Cardiac muscle cell (in vitro differentiated cells and primary cell): ENCODE measurements at regions not wholly inside any gene's neighbourhood (a gene's known extent, or its start where the extent isn't known, plus 50 kb on each side); places are given as distances from the start of the nearest gene placed in this dataset.

ENCODE experiments used
- DNase-seq, 2 donors: peaks; one replicate each; pipeline versions ENCODE4 v3.0.0 to v3.0.0-alpha.2; 2010 to 2017; ENCODE audit warnings: low read depth in 1 of 2, low spot score in 1 of 2
- H3K27ac ChIP-seq: fragments of 200-600 bp; sonication (generic); 2 replicates; pipeline ENCODE4 v1.5.1; 2016
- H3K27me3 ChIP-seq: fragments of 200-600 bp; sonication (generic); 2 replicates; pipeline ENCODE4 v1.6.0; 2016; ENCODE audit warnings: control low read depth
- H3K36me3 ChIP-seq: fragments of 200-600 bp; sonication (generic); 2 replicates; pipeline ENCODE4 v1.5.1; 2016; ENCODE audit warnings: control low read depth
- H3K4me1 ChIP-seq: fragments of 200-600 bp; sonication (generic); 2 replicates; pipeline ENCODE4 v1.8.1; 2017; ENCODE audit warnings: low read depth, mild to moderate bottlenecking, mixed run types
- H3K4me3 ChIP-seq: fragments of 200-600 bp; sonication (generic); 2 replicates; pipeline ENCODE4 v1.5.1; 2016; ENCODE audit warnings: mild to moderate bottlenecking
- H3K9me3 ChIP-seq: fragments of 200-600 bp; sonication (generic); 2 replicates; pipeline ENCODE4 v1.5.1; 2017; ENCODE audit warnings: low read depth, mild to moderate bottlenecking, control low read depth
- TF ChIP-seq, protein P1 (sequence below): IDR thresholded peaks from 2 replicates; pipeline ENCODE4 v1.5.1; 2012; ENCODE audit warnings: low read depth, mild to moderate bottlenecking, low read length

- H3K4me3 ChIP-seq: no peak overlapping the region
- H3K4me1 ChIP-seq: no peaks in the 10 kb centered on the region
- peak in 1 of 2 donors; percentile 84 for DNase-seq
- H3K27ac ChIP-seq: no peak overlapping the region
- H3K27me3 ChIP-seq: no peaks in the 10 kb centered on the region
- TF ChIP-seq, protein P1, sequence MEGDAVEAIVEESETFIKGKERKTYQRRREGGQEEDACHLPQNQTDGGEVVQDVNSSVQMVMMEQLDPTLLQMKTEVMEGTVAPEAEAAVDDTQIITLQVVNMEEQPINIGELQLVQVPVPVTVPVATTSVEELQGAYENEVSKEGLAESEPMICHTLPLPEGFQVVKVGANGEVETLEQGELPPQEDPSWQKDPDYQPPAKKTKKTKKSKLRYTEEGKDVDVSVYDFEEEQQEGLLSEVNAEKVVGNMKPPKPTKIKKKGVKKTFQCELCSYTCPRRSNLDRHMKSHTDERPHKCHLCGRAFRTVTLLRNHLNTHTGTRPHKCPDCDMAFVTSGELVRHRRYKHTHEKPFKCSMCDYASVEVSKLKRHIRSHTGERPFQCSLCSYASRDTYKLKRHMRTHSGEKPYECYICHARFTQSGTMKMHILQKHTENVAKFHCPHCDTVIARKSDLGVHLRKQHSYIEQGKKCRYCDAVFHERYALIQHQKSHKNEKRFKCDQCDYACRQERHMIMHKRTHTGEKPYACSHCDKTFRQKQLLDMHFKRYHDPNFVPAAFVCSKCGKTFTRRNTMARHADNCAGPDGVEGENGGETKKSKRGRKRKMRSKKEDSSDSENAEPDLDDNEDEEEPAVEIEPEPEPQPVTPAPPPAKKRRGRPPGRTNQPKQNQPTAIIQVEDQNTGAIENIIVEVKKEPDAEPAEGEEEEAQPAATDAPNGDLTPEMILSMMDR: no peak
- no peaks in the 10 kb centered on the region for H3K36me3 ChIP-seq
- no peaks in the 10 kb centered on the region for H3K9me3 ChIP-seq
Observed at GRCh38 chr17:71188811-71189492, 931.9 kb upstream of the SOX9 start.

GRCh38 chr17:71189493-71189831 is 931.4 kb upstream of the SOX9 start:
- DNase-seq: no peak
- H3K36me3 ChIP-seq: no peaks in the 10 kb centered on the region
- TF ChIP-seq, protein P1: no peak
- H3K27ac ChIP-seq: no peak overlapping the region
- H3K4me3 ChIP-seq: no peak overlapping the region
- no peaks in the 10 kb centered on the region for H3K4me1 ChIP-seq
- H3K9me3 ChIP-seq: no peaks in the 10 kb centered on the region
- no peaks in the 10 kb centered on the region for H3K27me3 ChIP-seq

- Histone ChIP-seq H3K4me1 (no peaks in the 10 kb centered on the region), H3K27ac (no peak overlapping the region), H3K36me3 (no peaks in the 10 kb centered on the region), H3K27me3 (no peaks in the 10 kb centered on the region), H3K4me3 (no peak overlapping the region), H3K9me3 (no peaks in the 10 kb centered on the region)
- TF ChIP-seq, protein P1: no peak
- DNase-seq: no peak
Observed at GRCh38 chr17:71192039-71192555, 928.7 kb upstream of the SOX9 start.

DNA sequence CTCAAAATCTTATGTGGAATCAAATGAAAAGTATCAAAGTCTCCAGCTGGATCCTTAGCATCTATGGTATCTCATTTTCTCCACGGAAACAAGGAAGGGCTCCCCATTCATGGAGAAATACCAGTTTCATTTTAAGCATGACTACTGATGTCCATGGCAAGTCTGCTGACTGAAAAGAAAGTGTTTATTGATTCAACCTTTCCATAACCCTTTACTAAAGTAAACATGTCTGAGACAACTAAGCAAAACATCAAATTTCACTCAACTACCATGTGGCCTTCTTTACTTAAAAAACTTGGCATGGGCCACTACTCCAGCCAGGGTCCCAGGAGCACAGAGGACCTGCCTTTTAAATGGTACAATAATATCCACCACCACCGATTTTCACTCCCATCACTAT is 928.0 kb upstream of the SOX9 start:
- TF ChIP-seq, protein P1: no peak
- no peak for DNase-seq
- H3K4me3 ChIP-seq: no peak overlapping the region
- no peaks in the 10 kb centered on the region for H3K9me3 ChIP-seq
- H3K27ac ChIP-seq: no peak overlapping the region
- H3K27me3 ChIP-seq: no peaks in the 10 kb centered on the region
- no peaks in the 10 kb centered on the region for H3K4me1 ChIP-seq
- H3K36me3 ChIP-seq: no peaks in the 10 kb centered on the region

DNA sequence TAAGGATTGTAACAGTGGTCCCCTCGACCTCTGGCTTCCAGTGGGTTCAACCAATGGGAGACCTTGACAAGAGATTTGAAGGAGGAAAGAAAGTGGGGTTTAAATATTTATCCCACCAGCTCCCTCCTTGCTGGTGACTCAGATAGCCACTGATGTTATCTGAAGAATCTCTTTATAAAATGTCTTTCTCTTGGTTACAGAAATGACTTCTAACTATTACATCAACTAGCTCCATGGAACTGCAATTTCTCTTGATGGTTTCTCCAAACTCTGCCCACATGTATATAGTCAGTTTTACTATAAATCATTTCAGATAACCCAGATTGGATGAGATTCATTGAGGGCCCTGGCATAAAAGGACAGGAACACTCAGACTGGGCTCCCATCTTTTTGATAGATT is 920.2 kb upstream of the SOX9 start:
- Histone ChIP-seq H3K27ac (no peak overlapping the region), H3K27me3 (no peaks in the 10 kb centered on the region), H3K36me3 (no peaks in the 10 kb centered on the region), H3K4me1 (no peaks in the 10 kb centered on the region), H3K4me3 (no peak overlapping the region), H3K9me3 (no peaks in the 10 kb centered on the region)
- no peak for DNase-seq
- TF ChIP-seq, protein P1: no peak
